Lower leg skin (tissue), 4 donors: ENCODE measurements at regions not wholly inside any gene's neighbourhood (a gene's known extent, or its start where the extent isn't known, plus 50 kb on each side); places are given as distances from the start of the nearest gene placed in this dataset.

Experiments used
- DNase-seq, 2 donors: peaks; one replicate each; pipeline ENCODE4 v3.0.0-alpha.2; 2019; ENCODE audit warnings: low spot score in 2 of 2
- H3K4me3 ChIP-seq: fragments of 200-600 bp; sonication (generic); 2 replicates; pipeline ENCODE4 v1.5.1; 2017; ENCODE audit warnings: mild to moderate bottlenecking, low read depth; ENCODE audit not compliant: poor library complexity, severe bottlenecking
- POLR2A ChIP-seq, 2 donors: fragments of 450-650 bp; IDR thresholded peaks; one replicate each; pipeline ENCODE4 v1.6.1; 2016 to 2017; ENCODE audit warnings: antibody characterized with exemption in 2 of 2, mild to moderate bottlenecking in 1 of 2, moderate library complexity in 1 of 2
- WGBS, 2 donors: methylation state at CpG; one replicate each; pipeline ENCODE4 v1.1.5; 2018; 5-methylcytosine and 5-hydroxymethylcytosine counted together
- intact Hi-C: fragments of 100-400 bp; cut with DNase I; formaldehyde crosslinking; loops from one replicate; pipeline ENCODE4 v1.15.0; 2023; ENCODE audit warnings: low total_unique reads
- TF ChIP-seq, protein P1 (sequence below), 3 donors: fragments of 450-650 bp; IDR thresholded peaks; one replicate each; pipeline ENCODE4 v1.5.1; 2016; ENCODE audit warnings: antibody characterized with exemption in 3 of 3, mild to moderate bottlenecking in 3 of 3, moderate library complexity in 2 of 3

DNA sequence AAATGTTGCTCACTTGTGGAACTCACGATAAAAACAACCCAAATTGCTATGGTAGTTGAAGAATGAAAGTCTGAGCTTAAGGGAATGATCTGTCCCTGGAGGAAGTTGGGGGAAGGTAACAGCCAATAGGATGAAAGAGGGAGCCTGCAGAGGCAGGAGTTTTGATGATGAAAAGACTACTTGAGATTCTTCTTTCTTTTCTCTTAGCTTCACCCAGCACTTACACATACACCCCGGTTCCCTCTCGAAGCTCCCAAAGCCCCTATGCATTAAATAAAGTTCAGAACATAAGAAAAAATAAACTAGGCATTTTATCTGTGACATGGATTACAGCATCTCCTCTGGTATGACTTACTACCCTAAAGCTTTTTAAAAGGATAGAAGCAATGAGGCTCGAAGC lies 122.9 kb upstream of the GATB start:
- TF ChIP-seq, protein P1, sequence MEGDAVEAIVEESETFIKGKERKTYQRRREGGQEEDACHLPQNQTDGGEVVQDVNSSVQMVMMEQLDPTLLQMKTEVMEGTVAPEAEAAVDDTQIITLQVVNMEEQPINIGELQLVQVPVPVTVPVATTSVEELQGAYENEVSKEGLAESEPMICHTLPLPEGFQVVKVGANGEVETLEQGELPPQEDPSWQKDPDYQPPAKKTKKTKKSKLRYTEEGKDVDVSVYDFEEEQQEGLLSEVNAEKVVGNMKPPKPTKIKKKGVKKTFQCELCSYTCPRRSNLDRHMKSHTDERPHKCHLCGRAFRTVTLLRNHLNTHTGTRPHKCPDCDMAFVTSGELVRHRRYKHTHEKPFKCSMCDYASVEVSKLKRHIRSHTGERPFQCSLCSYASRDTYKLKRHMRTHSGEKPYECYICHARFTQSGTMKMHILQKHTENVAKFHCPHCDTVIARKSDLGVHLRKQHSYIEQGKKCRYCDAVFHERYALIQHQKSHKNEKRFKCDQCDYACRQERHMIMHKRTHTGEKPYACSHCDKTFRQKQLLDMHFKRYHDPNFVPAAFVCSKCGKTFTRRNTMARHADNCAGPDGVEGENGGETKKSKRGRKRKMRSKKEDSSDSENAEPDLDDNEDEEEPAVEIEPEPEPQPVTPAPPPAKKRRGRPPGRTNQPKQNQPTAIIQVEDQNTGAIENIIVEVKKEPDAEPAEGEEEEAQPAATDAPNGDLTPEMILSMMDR (IDR thresholded peaks at IDR 0.05): no peak
- no peak for TF ChIP-seq POLR2A (IDR thresholded peaks at IDR 0.05)
- DNase-seq: no peak
- intact Hi-C loops: no loop called here
- 84 to 85% methylated on average over 4 of the region's 4 CpGs for WGBS, 2 donors
- H3K4me3 ChIP-seq: no peak overlapping the region

DNA sequence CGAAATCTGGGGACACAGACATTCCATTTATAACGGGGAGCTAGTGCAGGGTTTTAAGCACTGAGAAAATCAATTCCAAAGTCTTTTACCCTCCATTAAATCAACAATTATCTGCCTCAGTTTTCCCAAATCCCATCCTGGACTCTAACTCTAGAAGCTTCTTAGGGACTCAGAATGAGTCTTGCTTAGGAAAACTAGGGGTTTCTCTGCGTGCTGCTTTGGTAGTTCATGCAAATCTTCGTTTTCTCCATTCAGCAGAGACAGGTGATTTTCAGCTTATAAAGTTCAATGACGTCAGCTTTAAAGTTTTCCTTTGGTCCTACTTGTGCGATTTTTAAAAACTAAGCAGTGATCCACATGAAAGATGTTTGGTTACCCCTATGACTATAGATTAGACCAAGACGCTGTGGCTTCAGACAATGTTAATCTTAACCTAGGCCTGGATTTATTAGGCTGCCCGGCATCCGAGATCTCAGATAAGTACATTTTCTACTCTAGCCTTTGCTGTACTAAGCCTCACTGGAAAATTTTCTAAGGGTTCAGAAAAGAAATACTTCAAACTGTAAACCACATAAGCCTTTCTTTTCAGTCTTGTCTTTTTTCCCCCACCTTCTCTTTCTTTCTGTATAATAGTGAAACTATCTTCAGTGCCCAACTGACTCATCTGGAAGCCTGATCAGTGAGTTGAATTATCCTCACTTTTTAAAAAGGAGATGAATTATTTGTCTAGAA lies 121.4 kb upstream of the GATB start:
- no peak for TF ChIP-seq POLR2A (IDR thresholded peaks at IDR 0.05)
- TF ChIP-seq, protein P1 (IDR thresholded peaks at IDR 0.05): no peak
- WGBS, 2 donors: 88 to 92% methylated on average over 9 of the region's 9 CpGs
- no peak for DNase-seq
- H3K4me3 ChIP-seq: no peak overlapping the region
- intact Hi-C loops: no loop called here

DNA sequence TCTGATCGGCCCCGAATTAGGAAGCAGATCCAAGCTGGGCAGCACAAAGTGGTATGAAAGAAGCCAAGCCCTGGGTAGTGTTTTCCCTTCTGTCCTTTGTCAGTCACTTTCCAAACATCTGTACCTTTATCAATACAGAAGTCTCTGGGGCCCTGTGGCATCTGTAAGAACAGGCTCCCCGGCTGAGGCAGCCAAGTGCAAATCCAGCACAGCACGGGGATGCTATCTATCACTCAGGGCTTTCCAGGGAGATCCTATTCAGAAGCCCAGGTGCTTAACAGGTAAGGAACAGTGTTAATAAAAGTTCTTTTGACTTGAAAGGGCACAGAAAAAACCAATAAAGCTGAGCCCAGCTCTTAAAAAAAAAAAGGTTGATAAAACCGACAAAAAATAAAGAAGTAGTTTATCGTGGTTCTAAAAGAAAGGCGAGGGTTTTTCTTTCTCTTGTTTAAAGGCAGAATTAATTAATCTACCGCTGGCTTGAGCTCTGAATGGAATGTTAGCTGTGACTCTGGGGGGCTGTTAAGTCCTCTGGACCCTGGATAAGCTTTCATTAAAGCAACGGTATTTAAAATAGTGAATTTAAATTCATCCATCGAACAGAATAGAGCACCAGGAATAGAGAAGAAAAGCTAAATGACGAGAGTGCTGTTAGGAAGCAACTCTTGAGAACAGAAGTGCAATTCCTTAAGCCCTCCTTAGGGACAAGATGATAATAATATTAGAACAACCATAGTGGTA lies 119.1 kb upstream of the GATB start:
- H3K4me3 ChIP-seq: no peak overlapping the region
- TF ChIP-seq, protein P1 (IDR thresholded peaks at IDR 0.05): no peak
- TF ChIP-seq POLR2A (IDR thresholded peaks at IDR 0.05): no peak
- no peak for DNase-seq
- WGBS, 2 donors: 82 to 84% methylated on average over 11 of the region's 11 CpGs
- intact Hi-C loops: no loop called here

DNA sequence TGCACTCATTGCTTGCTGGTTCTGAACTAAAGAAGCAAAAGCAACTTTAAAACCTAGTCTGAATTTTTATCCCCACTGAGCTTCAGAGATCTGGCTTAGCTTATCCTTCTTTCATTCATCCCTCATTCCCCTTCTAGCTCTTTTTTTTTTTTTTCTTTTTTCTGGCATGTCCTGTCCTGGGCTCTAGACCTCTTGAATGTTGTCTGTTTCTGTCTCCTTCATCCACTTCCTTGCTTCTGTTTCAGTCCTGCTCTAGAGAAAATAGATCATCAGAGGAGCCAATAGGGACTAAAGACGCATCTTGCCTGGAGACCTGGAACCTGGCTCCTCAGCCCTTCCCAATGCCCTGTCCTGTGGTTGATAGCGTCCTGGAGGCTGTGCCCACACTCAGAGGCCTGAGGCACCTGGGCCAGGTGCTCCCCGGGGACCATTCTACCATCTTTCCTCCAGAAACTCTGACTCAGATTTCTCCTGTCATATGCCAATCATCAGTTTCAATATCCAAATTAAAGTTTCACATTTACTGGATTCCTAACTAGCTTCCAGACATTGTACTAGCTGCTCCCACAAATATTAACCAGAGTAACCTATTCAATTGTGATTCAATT lies 115.7 kb upstream of the GATB start:
- no peak for DNase-seq
- TF ChIP-seq, protein P1 (IDR thresholded peaks at IDR 0.05): no peak
- TF ChIP-seq POLR2A (IDR thresholded peaks at IDR 0.05): no peak
- H3K4me3 ChIP-seq: no peak overlapping the region
- 88 to 92% methylated on average over 3 of the region's 3 CpGs for WGBS, 2 donors
- intact Hi-C loops: no loop called here

DNA sequence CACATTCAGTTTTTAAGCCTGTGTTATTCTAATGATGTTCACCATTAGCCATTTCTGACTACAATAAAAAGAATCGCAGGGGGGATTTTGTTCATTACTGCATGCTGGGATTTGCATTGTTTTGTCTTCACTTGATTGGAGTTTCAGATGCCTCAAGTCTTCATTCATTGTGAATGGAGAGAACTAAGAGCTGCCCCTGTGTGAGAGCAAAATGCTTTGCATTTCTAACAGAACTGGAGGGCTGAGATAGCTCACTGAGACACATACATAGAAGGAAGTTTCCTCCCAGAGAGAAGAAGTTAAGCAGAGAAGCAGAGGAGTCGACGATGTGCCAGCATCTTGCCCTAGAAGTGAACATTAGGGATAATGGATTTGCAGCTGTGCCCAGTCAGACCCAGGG lies 113.5 kb upstream of the GATB start:
- no peak overlapping the region for H3K4me3 ChIP-seq
- TF ChIP-seq, protein P1 (IDR thresholded peaks at IDR 0.05): no peak
- no peak for TF ChIP-seq POLR2A (IDR thresholded peaks at IDR 0.05)
- no peak for DNase-seq
- 73 to 89% methylated on average over 3 of the region's 3 CpGs for WGBS, 2 donors
- intact Hi-C loops: no loop called here
